ENCODE measurements at regions not wholly inside any gene's neighbourhood (a gene's known extent, or its start where the extent isn't known, plus 50 kb on each side); places are given as distances from the start of the nearest gene placed in this dataset.

GRCh38 chr17:14933676-14934075 lies 331.4 kb downstream of the PMP22 start:
- TF ChIP-seq CTCF (IDR thresholded peaks at IDR 0.05) = no peak
- no peak overlapping the region for H3K27ac ChIP-seq
- no peak for DNase-seq (ENCODE audit: low spot score)
- no peak overlapping the region for H3K4me3 ChIP-seq

- DNase-seq (ENCODE audit: low spot score) = no peak
- Histone ChIP-seq H3K4me3 (no peak overlapping the region), H3K27ac (no peak overlapping the region)
- peak; percentile 67 for TF ChIP-seq CTCF (IDR thresholded peaks at IDR 0.05)
Measured at GRCh38 chr17:14926526-14927122, 338.5 kb downstream of the PMP22 start.

- H3K4me3 ChIP-seq = no peak overlapping the region
- TF ChIP-seq CTCF (IDR thresholded peaks at IDR 0.05) = no peak
- no peak overlapping the region for H3K27ac ChIP-seq
- no peak for DNase-seq (ENCODE audit: low spot score)
Measured at GRCh38 chr17:14926073-14926472, 339.1 kb downstream of the PMP22 start.

- no peak for DNase-seq (ENCODE audit: low spot score)
- TF ChIP-seq CTCF (IDR thresholded peaks at IDR 0.05) = no peak
Measured at GRCh38 chr17:14925498-14925897, 339.6 kb downstream of the PMP22 start.

GRCh38 chr17:14923981-14924380 lies 341.1 kb downstream of the PMP22 start:
- Histone ChIP-seq H3K4me3 (no peak overlapping the region), H3K27ac (no peak overlapping the region)
- DNase-seq (ENCODE audit: low spot score) = no peak
- no peak for TF ChIP-seq CTCF (IDR thresholded peaks at IDR 0.05)

More at GRCh38 chr17:14925498-14925897, 339.6 kb downstream of the PMP22 start:
- H3K4me3 ChIP-seq = no peak overlapping the region
- no peak overlapping the region for H3K27ac ChIP-seq

- no peak for DNase-seq (ENCODE audit: low spot score)
- Histone ChIP-seq H3K27ac (no peak overlapping the region), H3K4me3 (no peak overlapping the region)
- TF ChIP-seq CTCF (IDR thresholded peaks at IDR 0.05) = no peak
Measured at GRCh38 chr17:14922411-14922810, 342.7 kb downstream of the PMP22 start.

GRCh38 chr17:14921936-14922335 lies 343.2 kb downstream of the PMP22 start:
- TF ChIP-seq CTCF (IDR thresholded peaks at IDR 0.05) = no peak
- Histone ChIP-seq H3K4me3 (no peak overlapping the region), H3K27ac (no peak overlapping the region)
- no peak for DNase-seq (ENCODE audit: low spot score)
